Cardiac fibroblast (primary cell): ENCODE measurements at regions not wholly inside any gene's neighbourhood (a gene's known extent, or its start where the extent isn't known, plus 50 kb on each side); places are given as distances from the start of the nearest gene placed in this dataset.

Experiments
- DNase-seq, 2 donors: peaks; one replicate each; pipeline versions ENCODE4 v3.0.0 to v3.0.0-alpha.2; 2010; ENCODE audit warnings: low read depth in 2 of 2
- H3K4me3 ChIP-seq, 2 donors: replicated peaks in 1 of 2; 1 replicate in 1 of 2; 2 replicates in 1 of 2; pipeline ENCODE4 v1.5.1; 2011; ENCODE audit warnings: low read depth in 2 of 2, low read length in 2 of 2, mild to moderate bottlenecking in 2 of 2, moderate library complexity in 1 of 2
- TF ChIP-seq, protein P1 (sequence below): IDR thresholded peaks from one replicate; pipeline ENCODE4 v1.5.1; 2011; ENCODE audit warnings: low read depth, mild to moderate bottlenecking, low read length, inconsistent platforms

DNA sequence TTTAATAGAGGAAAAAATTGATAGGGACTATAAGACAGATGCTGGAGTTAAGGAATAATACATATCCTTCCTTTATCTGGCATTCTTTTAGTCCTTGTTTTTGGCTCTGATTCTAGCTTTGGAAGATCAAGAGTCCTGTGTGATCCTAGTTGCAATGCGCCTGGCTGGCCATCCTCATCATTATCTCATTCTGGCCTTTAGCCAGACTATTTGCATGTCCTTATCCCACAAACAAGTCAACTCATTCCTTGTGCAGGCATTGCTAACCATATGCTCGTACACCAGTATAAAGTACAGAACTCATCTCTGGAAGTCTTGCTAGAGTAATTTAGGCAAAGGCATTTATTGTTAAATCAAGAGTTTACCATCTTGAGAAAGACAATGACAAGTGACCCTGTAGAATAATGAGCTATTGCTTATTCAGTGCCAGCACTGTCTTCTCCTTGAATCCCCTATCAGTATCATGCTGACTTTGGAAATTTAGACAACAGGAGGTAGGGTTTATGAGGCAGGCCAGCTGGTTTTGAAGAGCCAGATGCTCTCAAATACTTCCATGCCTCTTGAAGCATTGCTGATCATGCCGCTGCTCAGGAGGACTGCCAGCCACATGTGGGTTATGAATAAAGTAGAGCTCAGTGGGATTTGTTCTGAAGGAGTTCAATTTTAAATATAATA lies 1730.3 kb upstream of the TENM3 start:
- TF ChIP-seq, protein P1, sequence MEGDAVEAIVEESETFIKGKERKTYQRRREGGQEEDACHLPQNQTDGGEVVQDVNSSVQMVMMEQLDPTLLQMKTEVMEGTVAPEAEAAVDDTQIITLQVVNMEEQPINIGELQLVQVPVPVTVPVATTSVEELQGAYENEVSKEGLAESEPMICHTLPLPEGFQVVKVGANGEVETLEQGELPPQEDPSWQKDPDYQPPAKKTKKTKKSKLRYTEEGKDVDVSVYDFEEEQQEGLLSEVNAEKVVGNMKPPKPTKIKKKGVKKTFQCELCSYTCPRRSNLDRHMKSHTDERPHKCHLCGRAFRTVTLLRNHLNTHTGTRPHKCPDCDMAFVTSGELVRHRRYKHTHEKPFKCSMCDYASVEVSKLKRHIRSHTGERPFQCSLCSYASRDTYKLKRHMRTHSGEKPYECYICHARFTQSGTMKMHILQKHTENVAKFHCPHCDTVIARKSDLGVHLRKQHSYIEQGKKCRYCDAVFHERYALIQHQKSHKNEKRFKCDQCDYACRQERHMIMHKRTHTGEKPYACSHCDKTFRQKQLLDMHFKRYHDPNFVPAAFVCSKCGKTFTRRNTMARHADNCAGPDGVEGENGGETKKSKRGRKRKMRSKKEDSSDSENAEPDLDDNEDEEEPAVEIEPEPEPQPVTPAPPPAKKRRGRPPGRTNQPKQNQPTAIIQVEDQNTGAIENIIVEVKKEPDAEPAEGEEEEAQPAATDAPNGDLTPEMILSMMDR = no peak
- H3K4me3 ChIP-seq = no peak overlapping the region
- no peak for DNase-seq

DNA sequence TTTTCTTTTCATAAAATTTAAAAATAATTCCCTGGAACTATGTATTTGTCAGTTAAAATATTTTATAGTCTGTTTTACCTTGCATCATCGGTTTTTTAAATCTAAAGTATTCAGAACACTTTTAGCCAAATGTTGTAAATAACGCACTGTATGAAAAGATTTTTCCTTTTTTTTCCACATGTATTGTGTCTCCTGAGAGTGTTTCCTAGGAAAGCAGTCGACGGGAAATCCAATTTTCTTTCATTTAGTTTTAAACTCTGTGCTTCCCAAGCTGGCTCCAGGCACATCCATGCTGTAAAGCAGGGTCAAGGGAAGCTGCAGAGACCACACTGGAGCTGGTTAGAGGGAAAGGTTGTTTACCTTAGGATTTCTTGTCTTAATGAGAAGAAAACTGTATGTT lies 1724.3 kb upstream of the TENM3 start:
- TF ChIP-seq, protein P1 = no peak

DNA sequence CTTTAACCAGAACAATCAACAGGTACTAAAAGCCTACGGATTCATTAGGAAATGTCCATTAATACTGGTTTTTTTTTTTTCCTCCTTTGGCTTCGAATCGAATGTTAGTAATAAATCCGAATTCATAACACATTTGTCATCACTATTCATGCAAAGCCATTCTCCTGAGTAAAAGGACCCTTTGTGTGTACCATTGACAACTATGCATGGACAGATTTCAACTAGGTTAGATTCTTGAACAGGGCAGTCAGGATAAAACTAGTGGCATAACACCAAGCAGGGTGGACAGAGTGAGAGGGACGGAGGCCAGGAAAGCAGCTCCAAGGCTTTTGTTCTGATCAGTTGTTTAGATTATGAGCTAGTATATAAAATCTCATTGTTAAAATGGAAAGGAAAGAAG lies 1722.0 kb upstream of the TENM3 start:
- TF ChIP-seq, protein P1 = no peak
- DNase-seq = no peak
- H3K4me3 ChIP-seq = no peak overlapping the region

More for the DNA sequence above, 1724.3 kb upstream of the TENM3 start:
- no peak for DNase-seq
- no peak overlapping the region for H3K4me3 ChIP-seq

DNA sequence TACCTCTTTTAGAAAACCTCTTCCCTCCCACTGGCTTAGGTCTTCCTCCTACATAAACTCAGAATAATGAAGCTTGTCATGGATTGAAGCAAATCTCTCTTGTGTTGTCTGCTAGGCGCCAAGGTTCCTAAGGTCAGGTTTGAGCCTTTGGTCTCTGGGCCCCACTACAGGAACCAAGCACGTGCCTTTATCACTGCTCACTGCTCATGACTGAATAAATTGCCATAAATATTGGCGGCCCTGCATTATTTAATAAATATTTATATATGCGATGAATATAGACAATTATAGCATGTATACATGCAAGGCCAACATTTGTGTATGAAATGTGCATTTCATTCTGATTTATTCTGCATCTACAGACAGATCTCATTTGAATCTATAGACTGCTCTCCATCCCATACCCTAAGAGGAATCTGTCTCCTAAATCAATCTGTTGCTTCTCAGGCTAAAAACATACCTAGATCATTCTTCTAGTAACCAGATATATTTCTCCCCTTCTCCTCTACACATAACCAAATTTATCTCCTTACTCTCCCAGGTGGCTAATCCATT lies 1717.6 kb upstream of the TENM3 start:
- TF ChIP-seq, protein P1 = no peak
- no peak for DNase-seq
- no peak overlapping the region for H3K4me3 ChIP-seq

DNA sequence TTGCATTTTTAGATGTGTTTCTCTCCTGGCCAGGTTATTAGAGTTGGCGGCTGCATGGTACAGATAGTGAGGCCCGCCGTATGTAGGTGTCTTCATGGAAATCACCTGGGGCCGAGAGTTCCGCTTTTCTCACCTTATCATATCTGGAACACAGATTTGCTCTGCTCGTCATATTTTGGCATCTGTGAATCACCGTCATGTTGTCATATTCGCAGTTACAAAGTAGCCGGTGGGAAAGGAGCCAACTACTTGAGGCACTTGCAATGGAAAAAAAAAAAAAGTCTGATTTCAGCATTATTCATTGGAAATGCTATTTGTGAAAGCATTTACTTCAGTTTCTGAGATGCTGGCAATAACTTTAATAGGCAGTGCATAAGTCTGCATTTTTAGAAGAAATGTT lies 1715.2 kb upstream of the TENM3 start:
- no peak for DNase-seq
- TF ChIP-seq, protein P1 = no peak
- H3K4me3 ChIP-seq = no peak overlapping the region

DNA sequence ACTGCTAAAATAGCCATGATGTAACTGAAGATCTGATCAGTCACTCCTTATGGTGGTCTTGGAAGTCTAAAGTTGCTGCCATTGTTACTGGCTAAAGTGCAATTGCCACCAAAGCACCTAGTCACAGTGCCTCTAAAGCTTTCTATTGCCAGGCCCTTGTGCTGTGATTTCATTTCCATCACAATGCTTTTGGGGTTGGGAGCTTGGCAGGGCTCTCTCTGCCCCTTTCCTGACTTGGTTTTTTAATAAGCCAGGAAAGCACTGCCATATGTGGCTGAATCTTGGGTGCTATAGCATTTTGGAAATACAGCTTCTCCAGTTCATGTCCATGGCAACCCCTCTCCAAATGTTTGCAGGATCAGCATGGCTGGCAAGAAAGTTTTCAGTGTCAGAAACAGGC lies 1712.4 kb upstream of the TENM3 start:
- H3K4me3 ChIP-seq = no peak overlapping the region
- no peak for DNase-seq
- TF ChIP-seq, protein P1 = no peak
